DND-41 (cell line): ENCODE measurements at regions not wholly inside any gene's neighbourhood (a gene's known extent, or its start where the extent isn't known, plus 50 kb on each side); places are given as distances from the start of the nearest gene placed in this dataset.

Experiments used
- ATAC-seq: fragments of 200-7000 bp; cut with Tn5 transposase; 3 replicates; pipeline ENCODE4 v1.9.1; 2021; ENCODE audit warnings: low read depth; ENCODE audit not compliant: insufficient read depth
- DNase-seq: peaks from one replicate; pipeline ENCODE4 v3.0.0-alpha.2; 2020
- H2AFZ ChIP-seq: 2 replicates; pipeline ENCODE4 v1.6.0; 2012; ENCODE audit warnings: low read depth, low read length
- H3K27ac ChIP-seq: 2 replicates; pipeline ENCODE4 v1.5.1; 2012; ENCODE audit warnings: low read length, inconsistent platforms
- H3K27me3 ChIP-seq: fragments of 200-600 bp; sonication (generic); 2 replicates; pipeline ENCODE4 v1.6.0; 2012; ENCODE audit warnings: low read length, mild to moderate bottlenecking, inconsistent platforms; ENCODE audit not compliant: insufficient read depth, poor library complexity
- H3K36me3 ChIP-seq: 2 replicates; pipeline ENCODE4 v1.5.1; 2012; ENCODE audit warnings: low read length, inconsistent platforms; ENCODE audit not compliant: insufficient read depth
- H3K4me1 ChIP-seq: 2 replicates; pipeline ENCODE4 v1.5.1; 2012; ENCODE audit warnings: mild to moderate bottlenecking, low read length; ENCODE audit not compliant: insufficient read depth
- H3K4me2 ChIP-seq: 2 replicates; pipeline ENCODE4 v1.6.0; 2012; ENCODE audit warnings: mild to moderate bottlenecking, moderate library complexity, low read length, inconsistent platforms; ENCODE audit not compliant: insufficient read depth
- H3K4me3 ChIP-seq, 2 experiments: fragments of 200-600 bp in 1 of 2; shearing (Covaris generic) in 1 of 2; 2 replicates each; pipeline ENCODE4 v1.5.1; 2012 to 2016; ENCODE audit warnings: inconsistent platforms in 2 of 2, low read length in 2 of 2, mild to moderate bottlenecking in 2 of 2, low read depth in 1 of 2, moderate library complexity in 1 of 2
- H3K79me2 ChIP-seq: 2 replicates; pipeline ENCODE4 v1.6.0; 2012; ENCODE audit warnings: low read length, inconsistent platforms; ENCODE audit not compliant: insufficient read depth
- H3K9ac ChIP-seq: 2 replicates; pipeline ENCODE4 v1.6.0; 2012; ENCODE audit warnings: low read depth, mild to moderate bottlenecking, inconsistent platforms, low read length, moderate library complexity
- H3K9me3 ChIP-seq: 2 replicates; pipeline ENCODE4 v1.5.1; 2012; ENCODE audit warnings: low read length, moderate library complexity, mild to moderate bottlenecking, inconsistent platforms; ENCODE audit not compliant: insufficient read depth, severe bottlenecking
- H4K20me1 ChIP-seq: 2 replicates; pipeline ENCODE4 v1.6.0; 2012; ENCODE audit warnings: low read length; ENCODE audit not compliant: insufficient read depth
- EZH2 ChIP-seq: IDR thresholded peaks from 3 replicates; pipeline ENCODE4 v1.6.1; 2012; ENCODE audit warnings: borderline replicate concordance, low read depth, mild to moderate bottlenecking, moderate library complexity, low read length, inconsistent platforms; ENCODE audit not compliant: severe bottlenecking
- TF ChIP-seq, protein P1 (sequence below): IDR thresholded peaks from 2 replicates; pipeline ENCODE4 v1.5.1; 2012; ENCODE audit warnings: borderline replicate concordance, low read length, moderate library complexity, mild to moderate bottlenecking; ENCODE audit not compliant: poor library complexity, severe bottlenecking; ENCODE audit errors: extremely low read depth

- no peak for DNase-seq
- no peaks in the 10 kb centered on the region for H3K27me3 ChIP-seq
- no peak overlapping the region for H3K4me3 ChIP-seq
- no peak for ATAC-seq
- H2AFZ ChIP-seq: no peak overlapping the region
- H4K20me1 ChIP-seq: no peaks in the 10 kb centered on the region
- TF ChIP-seq EZH2: no peak
- TF ChIP-seq, protein P1, sequence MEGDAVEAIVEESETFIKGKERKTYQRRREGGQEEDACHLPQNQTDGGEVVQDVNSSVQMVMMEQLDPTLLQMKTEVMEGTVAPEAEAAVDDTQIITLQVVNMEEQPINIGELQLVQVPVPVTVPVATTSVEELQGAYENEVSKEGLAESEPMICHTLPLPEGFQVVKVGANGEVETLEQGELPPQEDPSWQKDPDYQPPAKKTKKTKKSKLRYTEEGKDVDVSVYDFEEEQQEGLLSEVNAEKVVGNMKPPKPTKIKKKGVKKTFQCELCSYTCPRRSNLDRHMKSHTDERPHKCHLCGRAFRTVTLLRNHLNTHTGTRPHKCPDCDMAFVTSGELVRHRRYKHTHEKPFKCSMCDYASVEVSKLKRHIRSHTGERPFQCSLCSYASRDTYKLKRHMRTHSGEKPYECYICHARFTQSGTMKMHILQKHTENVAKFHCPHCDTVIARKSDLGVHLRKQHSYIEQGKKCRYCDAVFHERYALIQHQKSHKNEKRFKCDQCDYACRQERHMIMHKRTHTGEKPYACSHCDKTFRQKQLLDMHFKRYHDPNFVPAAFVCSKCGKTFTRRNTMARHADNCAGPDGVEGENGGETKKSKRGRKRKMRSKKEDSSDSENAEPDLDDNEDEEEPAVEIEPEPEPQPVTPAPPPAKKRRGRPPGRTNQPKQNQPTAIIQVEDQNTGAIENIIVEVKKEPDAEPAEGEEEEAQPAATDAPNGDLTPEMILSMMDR: no peak
- H3K36me3 ChIP-seq: no peaks in the 10 kb centered on the region
- H3K27ac ChIP-seq: no peak overlapping the region
- no peaks in the 10 kb centered on the region for H3K79me2 ChIP-seq
- H3K9me3 ChIP-seq: no peaks in the 10 kb centered on the region
- H3K4me1 ChIP-seq: no peaks in the 10 kb centered on the region
- H3K4me2 ChIP-seq: no peak overlapping the region
- no peak overlapping the region for H3K9ac ChIP-seq
These were observed 318.0 kb downstream of the SOX9 start for GRCh38 chr17:72438783-72439182.

DNA sequence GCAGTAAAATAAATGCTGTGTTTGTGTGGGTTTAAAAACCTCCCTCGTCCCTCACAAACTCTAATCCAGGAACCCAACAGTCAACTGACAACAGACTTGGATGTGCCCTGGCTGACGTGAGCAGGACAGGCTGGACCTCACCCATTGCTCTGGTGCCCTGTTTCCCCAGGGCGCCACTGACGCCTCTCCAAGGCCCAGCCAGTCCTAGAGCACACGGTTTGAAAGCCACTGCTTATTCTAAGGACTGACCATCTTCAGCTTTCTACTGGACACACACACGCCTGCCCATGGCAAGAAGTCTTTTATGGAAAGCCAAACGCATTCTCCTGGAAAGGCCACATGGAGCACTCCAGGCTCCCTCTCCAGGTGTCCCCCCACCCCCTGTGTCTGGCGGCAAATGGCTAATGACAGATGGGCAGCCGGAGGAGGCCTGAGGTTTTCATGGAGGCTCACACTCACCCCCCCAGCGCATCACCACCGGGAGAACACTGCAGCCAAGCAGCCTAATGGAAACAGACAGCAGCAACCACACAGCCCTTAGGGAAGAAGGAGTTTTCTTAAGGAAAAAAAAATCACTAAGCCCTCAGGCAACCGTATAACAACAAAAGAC lies 319.2 kb downstream of the SOX9 start:
- Histone ChIP-seq H3K79me2 (no peaks in the 10 kb centered on the region), H2AFZ (no peak overlapping the region), H3K4me2 (no peak overlapping the region), H3K36me3 (no peaks in the 10 kb centered on the region), H4K20me1 (no peaks in the 10 kb centered on the region), H3K4me3 (no peak overlapping the region), H3K9me3 (no peaks in the 10 kb centered on the region), H3K9ac (no peak overlapping the region), H3K27ac (no peak overlapping the region), H3K27me3 (no peaks in the 10 kb centered on the region), H3K4me1 (no peaks in the 10 kb centered on the region)
- no peak for DNase-seq
- ATAC-seq: no peak
- TF ChIP-seq EZH2: no peak

DNA sequence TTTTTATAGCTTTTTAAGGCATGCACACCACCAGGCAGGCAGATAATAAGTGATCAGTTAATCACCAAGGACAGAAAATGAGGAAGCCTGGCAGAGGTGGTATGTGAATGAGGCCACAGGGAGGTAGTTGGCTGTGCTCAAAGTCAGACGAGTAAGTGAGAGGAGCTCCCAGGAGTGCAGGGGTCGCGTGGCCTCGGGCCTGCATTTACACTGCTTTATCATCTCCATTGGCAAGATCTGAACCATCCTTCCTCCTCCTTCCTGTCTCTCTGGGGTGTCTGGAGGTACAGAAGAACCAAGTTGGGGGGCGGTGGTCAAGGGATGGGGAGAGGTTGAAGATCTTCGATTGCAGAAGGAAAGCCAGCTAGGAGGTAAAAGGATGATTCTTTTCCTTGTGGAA lies 320.1 kb downstream of the SOX9 start:
- no peaks in the 10 kb centered on the region for H3K9me3 ChIP-seq
- H3K27ac ChIP-seq: no peak overlapping the region
- ATAC-seq: no peak
- no peaks in the 10 kb centered on the region for H3K79me2 ChIP-seq
- H3K9ac ChIP-seq: no peak overlapping the region
- H3K27me3 ChIP-seq: no peaks in the 10 kb centered on the region
- H3K4me3 ChIP-seq: no peak overlapping the region
- no peak overlapping the region for H3K4me2 ChIP-seq
- H3K36me3 ChIP-seq: no peaks in the 10 kb centered on the region
- no peaks in the 10 kb centered on the region for H3K4me1 ChIP-seq
- no peak for DNase-seq
- no peaks in the 10 kb centered on the region for H4K20me1 ChIP-seq
- no peak overlapping the region for H2AFZ ChIP-seq
- TF ChIP-seq EZH2: no peak
- TF ChIP-seq, protein P1: no peak

- no peak overlapping the region for H3K4me2 ChIP-seq
- no peak for TF ChIP-seq EZH2
- TF ChIP-seq, protein P1: no peak
- H3K4me1 ChIP-seq: no peaks in the 10 kb centered on the region
- no peak for DNase-seq
- H3K9me3 ChIP-seq: no peaks in the 10 kb centered on the region
- H3K9ac ChIP-seq: no peak overlapping the region
- no peak overlapping the region for H3K27ac ChIP-seq
- H3K27me3 ChIP-seq: no peaks in the 10 kb centered on the region
- H3K79me2 ChIP-seq: no peaks in the 10 kb centered on the region
- no peak for ATAC-seq
- H4K20me1 ChIP-seq: no peaks in the 10 kb centered on the region
- no peak overlapping the region for H2AFZ ChIP-seq
- no peak overlapping the region for H3K4me3 ChIP-seq
- H3K36me3 ChIP-seq: no peaks in the 10 kb centered on the region
These were observed 321.1 kb downstream of the SOX9 start for GRCh38 chr17:72441909-72442308.
